ENCODE measurements at regions not wholly inside any gene's neighbourhood (a gene's known extent, or its start where the extent isn't known, plus 50 kb on each side); places are given as distances from the start of the nearest gene placed in this dataset.

DNA sequence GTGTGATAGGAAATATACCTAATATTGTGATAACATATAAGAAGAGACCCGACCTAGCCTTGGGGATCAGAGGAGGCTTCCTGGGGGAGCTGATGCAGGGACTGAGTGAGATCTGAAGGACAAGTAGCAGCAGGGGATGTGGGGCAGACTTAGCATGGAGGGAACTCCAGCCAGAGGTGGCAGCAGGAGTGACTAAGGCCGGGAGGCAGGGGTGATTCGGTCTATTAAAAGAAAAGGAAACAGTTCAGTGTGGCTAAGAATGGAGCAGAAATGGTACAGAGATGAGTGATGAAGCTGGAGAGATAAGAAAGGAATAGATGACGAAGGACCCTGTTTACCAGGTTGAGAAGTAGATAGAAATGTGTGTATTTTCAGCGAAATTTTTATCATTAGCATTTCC is 408.8 kb downstream of the ENC1 start:
- DNase-seq (ENCODE audit: low read depth) = no peak

DNA sequence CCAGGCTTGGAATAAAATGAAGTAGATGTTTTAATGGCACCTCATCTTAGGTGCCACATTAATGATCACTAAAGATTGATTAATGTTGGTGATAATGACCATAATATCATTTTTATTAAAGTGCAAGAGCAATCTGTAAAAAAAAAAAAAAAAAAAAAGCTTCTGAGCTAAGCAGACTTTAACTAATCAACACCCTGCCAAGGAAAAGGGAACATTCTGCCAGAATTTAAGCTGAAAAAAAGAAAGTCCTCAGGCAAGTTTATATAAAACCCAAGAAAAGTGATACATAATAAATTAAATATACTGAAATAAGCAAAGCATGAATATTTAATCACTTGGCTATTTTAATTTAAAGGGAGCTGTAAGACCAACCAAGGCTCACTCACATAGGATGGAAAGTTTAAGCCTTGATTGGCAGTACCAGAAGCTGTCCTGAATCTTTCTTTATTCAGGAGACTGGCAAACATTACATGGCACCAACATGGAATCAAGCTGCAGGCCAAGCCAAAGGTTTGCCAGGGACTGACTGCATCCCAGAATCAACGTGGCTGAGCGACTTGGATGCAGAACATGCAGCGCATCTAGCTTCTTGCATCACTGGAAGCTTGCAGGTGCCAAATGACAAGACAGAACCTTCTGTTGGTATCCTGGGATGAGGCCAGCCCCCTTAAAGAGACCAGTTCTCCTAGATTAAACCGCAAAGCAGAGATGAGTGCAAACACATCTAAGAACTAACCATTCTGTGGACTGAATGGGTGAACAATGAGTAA is 413.6 kb downstream of the ENC1 start:
- no peak for DNase-seq (ENCODE audit: low read depth)

DNA sequence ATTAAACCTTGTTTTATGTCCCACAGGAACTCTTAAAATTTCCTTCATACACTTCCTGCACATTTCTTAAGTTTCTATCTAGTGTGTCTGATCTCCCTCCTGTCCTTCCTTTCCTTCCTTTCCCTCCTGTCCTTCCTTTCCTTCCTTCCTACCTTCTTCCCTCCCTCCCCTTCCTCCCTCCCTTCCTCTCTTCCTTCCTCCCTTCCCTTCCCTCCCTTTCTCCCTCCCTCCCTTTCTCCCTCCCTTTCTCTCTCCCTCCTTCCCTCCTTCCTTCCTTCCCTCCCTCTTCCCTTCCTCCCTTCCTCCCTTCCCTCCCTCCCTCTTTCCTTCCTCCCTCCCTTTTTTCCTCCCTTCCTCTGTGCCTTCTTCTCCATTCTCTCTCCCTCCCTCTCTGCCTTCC is 414.9 kb downstream of the ENC1 start:
- DNase-seq (ENCODE audit: low read depth) = no peak

GRCh38 chr5:74224331-74224730 is 416.2 kb downstream of the ENC1 start:
- DNase-seq (ENCODE audit: low read depth) = no peak

DNA sequence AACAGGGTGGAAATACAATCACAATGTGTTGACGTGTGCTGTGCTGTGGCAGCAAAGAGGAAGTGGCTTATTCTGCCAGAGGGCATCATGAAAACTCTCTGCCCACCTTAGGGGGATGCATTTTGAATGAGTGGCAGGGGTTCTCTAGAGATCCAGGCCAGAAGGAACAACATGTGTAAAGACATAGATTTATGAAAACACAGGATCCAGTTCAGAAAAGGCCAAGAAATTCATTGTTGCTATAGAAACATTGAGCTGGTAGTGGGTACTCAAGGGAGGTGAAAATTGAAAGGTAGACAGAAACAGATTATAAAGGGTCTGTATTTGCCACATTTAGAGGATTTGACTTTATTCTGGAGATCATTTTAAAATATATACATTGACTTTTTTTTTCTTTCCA is 417.7 kb downstream of the ENC1 start:
- DNase-seq (ENCODE audit: low read depth) = no peak

- DNase-seq (ENCODE audit: low read depth) = no peak
Observed at GRCh38 chr5:74221413-74221812, 419.1 kb downstream of the ENC1 start.

DNA sequence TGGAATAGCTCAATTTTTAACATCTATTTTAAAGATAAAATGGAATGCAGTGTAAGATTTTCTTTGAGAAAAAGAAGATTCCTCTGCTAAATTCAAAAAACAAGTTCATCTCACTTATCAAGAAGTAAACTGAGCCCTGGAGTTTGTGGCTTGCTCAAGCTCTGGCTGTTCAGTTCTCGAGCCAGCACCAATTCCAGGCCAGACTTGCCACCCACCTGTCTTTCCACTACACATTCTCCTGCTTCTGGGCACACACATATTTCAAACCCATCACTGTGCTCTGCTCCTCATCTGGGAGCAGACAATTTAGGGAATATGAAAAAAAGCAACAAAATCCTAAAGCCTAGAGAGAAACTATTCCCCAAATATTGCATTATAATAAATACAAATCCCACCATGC is 424.5 kb downstream of the ENC1 start:
- no peak for DNase-seq (ENCODE audit: low read depth)

DNA sequence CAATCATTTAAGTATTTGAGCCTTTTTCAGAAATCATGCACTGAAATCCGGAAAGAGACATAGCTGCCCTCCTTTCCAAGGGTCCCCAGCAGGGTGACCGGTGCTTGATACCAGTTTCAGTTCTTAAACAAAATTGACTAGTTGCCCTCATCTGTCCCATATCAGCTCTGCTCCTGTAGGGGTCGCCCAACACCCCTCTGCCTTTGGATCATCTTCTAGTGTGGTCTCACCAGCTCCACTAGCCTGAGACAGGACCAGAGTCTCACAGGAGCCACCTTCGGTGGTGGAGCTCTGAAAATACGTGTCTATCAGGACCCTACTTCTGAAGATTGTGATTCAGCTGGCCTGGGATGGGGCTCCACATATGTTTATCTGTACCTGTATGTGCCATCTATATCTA is 428.2 kb downstream of the ENC1 start:
- DNase-seq (ENCODE audit: low read depth) = no peak

- DNase-seq (ENCODE audit: low read depth) = no peak
Observed at GRCh38 chr5:74209571-74209970, 431.0 kb downstream of the ENC1 start.

DNA sequence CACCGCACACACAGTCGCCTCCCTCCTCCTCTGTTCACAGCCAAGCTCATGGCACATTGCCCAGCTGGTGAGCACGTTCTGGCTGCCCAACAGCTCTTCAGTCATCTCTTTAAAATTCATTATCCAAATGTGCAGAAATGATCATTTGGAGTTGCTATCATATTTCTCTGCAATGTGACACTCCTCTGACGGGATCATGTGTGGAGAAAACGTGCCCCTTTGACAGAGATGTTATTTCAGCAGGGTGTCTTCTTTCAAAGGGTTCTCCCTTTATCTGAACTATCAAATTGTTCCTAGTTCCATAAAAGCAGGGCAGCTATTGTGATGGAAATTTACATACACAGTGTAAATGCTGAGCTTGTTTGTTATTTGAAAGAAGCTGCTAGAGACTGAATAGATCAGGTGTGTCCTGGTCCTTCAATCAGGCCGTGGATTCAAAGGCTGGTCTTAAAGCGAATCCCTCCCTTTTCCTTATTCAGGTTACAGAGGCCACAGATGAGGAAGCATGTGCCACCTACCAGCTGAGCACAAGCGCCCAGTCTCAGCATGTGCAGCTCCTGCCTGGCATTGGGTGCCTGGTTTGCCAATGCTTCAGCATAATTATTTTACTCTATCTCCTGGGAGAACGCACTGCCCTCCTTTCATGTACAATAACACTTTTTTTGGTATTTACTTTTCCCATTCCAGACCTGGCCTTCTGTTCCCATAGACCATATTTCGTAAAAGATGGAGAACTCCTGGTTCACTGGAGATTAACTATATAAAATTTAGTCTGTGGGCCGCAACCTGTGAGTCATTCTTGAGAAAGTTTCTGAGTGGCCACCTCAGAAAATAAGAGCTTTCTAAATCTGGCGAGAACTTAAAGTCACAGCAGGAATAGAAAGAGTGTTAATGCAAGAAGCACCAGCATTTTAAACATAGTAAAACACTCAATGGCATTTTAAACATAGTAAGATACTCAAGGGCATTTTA is 433.7 kb downstream of the ENC1 start:
- no peak for DNase-seq (ENCODE audit: low read depth)

- no peak for DNase-seq (ENCODE audit: low read depth)
Observed at GRCh38 chr5:74205767-74206578, 434.6 kb downstream of the ENC1 start.

GRCh38 chr5:74201334-74202081 is 439.0 kb downstream of the ENC1 start:
- no peak for DNase-seq (ENCODE audit: low read depth)

DNA sequence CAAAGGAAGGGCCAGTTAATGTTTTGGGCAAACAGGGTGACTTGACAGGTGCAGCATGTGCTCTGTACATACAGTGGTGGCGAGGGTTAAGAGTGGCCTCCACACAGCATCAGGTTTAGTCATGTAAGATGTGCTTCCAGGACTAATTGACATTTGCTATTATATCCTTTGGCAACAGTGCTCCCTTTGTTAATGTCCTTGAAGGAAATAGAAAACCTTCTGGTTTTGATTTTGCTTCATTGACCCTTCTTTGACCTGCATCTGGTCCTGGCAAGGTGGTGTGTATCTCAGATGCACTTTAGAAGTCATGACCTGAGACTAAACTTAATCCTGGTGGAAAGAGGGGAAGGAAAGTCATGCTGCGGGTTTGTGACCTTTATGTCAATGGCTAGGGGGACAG is 440.0 kb downstream of the ENC1 start:
- no peak for DNase-seq (ENCODE audit: low read depth)

GRCh38 chr5:74199436-74200210 is 440.9 kb downstream of the ENC1 start:
- DNase-seq (ENCODE audit: low read depth) = no peak

DNA sequence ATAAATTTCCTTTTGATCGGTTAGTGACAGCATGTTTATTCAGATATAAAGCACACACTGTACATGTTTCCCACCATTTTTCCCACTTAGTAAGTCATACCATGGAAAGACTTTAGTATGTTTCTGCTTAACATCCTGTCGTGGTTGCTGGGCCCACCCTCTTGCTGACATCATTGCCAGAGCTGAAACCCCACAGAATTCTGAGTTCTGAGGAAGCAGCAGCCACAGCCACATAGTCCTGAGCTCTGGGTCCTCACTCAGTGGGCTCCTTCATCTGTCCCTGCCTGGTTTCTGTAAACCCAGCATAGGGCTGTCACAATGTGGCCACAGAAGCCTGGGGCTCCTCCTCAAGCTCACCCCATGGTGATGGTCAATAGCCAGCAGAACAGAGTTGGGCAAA is 441.5 kb downstream of the ENC1 start:
- no peak for DNase-seq (ENCODE audit: low read depth)

- no peak for DNase-seq (ENCODE audit: low read depth)
Observed at GRCh38 chr5:74198156-74198555, 442.4 kb downstream of the ENC1 start.

GRCh38 chr5:74196233-74196632 is 444.3 kb downstream of the ENC1 start:
- DNase-seq (ENCODE audit: low read depth) = no peak

DNA sequence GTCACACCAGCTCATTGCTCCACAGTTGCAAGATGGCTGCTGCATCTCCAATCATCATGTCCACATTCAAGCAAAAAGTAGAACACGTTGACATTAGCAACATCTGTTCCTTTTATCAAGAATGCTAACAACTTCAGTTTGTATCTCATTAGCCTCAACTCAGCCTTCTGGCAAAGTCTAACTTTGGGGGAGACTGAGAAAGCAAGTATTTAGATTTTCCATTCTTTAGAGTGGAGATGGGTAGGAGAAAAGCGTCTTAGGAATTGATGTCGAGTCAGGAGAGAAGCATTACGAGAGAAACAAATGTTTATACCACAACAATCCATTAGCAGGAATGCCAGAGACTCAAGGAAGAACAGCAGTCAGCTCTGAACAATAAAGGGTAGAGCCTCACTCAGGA is 446.3 kb downstream of the ENC1 start:
- no peak for DNase-seq (ENCODE audit: low read depth)

- DNase-seq (ENCODE audit: low read depth) = no peak
Observed at GRCh38 chr5:74192606-74193299, 447.8 kb downstream of the ENC1 start.

Data from stimulated activated CD8-positive, alpha-beta memory T cell treated with anti-CD3 and anti-CD28 coated beads, Interleukin-12 subunit alpha, Interleukin-12 subunit beta, amount 100 ng/mL, for 4 hours (primary cell).